Hematopoietic multipotent progenitor cell treated with erythropoietin and hydrocortisone succinate and interleukin-3 and kit ligand, for 17 days (in vitro differentiated cells): ENCODE measurements at regions not wholly inside any gene's neighbourhood (a gene's known extent, or its start where the extent isn't known, plus 50 kb on each side); places are given as distances from the start of the nearest gene placed in this dataset.

Source experiments
- DNase-seq: peaks from one replicate; pipeline ENCODE4 v3.0.0-alpha.2; 2015; ENCODE audit warnings: low spot score

DNA sequence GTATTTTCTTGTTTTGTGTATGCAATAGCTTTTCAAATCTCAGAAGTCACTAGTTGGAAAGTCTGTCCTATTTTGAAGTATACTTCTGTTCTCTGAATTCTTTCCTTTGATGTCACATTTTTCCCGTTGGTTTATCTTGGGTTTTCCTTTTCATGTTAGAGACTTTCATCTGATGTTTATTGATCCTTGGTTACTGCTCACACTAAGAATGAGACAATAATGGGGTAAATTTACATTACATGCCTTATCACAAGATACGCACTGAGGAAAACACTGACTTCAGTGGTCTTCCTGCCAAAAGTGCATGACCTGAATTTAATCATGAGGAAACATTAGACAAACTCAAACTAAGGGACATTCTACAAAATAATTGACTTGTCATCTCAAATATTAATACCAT is 63.5 kb upstream of the C1GALT1 start:
- DNase-seq: no peak

DNA sequence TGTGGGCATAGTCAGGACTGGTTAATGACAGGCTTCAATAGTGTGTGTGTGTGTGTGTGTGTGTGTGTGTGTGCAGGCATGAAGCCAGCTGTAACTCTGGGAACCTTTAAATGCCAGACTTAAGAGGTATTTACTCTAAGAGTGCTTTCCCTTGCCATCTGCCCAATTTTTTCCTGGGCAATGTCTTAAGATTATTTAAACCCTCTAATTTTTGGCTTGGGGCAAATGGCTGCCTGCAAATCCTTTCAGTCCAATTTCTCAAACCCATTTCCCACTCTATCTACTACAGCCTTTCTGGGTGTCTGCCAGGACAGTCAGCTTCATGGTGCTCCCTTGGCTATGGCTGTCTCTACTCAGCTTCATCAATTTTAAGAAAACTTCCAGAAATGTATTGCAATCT is 62.6 kb upstream of the C1GALT1 start:
- no peak for DNase-seq

DNA sequence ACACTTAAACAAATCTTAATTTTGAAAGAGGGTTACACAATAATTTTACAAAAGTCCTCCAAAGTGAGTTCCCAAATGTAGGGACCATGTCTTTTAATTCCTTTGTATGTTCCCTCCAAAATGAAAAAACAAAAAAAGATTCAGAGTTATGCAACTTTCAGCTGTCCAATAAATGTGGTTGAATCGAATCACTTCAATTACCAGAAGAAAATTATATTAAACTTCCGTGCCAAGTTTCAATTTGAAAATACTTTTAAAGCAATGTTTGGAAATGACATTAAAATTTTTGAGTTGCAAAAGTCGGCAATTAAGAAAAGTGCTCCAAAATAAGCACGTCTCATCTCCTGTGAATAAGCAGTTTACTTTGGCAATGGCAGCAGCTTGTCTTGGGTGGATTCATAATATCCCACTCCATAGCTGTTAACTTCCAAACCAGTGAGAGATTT is 60.3 kb upstream of the C1GALT1 start:
- DNase-seq: no peak

DNA sequence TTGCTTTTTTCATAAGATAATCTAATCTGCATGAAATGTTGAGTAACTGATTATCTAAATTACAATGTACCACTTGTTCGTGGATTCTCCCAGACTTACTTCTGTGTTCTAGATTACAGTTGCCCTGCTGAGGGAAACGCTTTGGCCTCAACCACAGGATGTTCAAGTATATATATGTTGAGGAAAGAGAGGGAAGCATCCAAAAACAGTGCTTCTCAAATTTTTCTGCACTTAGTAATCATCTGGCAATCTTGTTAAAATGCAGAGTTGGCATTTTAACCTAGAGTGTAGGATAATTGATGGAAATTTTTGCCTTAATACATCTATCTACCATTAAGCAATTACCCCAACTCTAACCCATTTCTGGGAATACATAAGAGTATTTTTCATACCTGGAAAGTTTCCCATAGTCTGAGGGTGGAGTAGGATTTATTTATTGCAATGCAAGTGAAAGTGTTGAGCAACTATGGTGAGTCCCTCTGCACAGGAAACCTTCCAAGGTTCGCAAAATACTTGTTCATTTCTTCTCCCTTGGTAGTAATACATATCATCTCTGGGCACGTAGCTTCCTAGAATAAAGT is 59.6 kb upstream of the C1GALT1 start:
- no peak for DNase-seq

DNA sequence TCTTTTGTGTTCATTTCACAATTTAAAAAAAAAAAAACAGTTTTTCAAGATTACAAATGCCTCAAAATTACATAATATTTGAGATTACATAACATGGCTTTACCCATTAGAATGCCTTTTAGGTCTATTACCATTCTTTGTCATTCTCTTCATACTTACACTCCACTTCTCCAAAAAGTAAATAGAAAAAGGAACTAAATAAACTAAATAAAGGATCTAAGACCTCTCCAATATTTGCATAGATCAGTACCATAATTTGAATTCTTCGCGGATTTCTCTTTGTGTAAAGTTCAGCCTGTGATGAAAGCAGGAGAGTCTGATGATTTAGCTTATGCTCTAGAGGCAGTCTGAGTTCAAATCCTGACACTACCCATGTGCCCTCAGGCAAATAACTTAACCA is 56.4 kb upstream of the C1GALT1 start:
- DNase-seq: no peak

DNA sequence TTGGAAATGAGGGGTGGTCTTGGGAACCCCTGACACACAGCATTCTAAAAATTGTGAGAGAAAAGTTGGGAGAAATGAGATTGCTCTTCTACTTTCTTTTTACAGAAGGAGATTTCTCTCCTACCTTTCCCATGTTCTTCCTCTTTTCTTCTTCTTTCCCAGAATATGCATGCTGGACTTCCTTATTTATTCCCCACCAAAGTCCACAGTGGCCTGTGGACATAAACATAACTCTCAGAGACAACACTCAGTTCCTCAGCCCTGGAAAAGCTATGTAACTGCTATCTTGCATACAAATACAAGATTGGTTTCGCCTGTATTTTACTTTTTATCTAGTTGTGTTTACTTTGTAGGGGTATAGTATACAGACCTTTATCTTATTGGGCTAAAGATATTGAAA is 54.6 kb upstream of the C1GALT1 start:
- no peak for DNase-seq

DNA sequence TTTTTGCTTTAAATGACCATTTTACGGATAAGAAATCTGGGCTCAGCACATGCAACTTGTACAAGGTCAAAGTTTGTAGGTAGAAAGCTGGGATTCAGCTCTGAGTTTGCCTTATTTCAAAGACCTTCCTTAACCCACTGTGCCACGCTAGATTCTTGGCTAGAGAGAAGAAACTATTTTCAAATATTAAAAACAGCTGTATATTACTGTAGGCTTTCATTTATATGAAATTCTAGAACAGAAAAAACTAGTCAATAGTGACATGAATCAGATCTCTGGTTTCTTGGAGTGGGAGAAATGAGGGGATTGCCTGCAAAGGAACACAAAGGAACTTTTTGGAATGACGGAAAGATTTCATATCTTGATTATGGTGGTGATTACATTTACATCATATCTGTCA is 53.0 kb upstream of the C1GALT1 start:
- no peak for DNase-seq

DNA sequence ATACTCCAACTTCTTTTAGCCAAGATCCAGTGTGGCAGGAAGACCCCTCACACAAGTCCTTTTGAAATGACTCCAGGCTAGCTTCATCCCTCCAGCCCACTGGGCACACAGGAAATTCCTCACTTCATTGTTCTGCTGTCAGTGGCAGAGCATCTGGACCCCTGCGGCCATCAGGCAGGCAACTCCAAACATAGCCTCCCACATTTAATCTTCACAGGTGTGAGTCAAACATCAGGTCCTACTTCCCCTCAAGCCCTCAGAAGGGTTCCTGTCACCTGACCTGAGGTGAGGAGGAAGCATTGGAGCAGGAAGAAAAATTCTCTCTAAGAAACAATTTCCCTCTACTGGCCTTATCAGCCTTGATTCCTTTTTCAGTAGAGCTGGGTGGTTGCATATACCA is 51.1 kb upstream of the C1GALT1 start:
- no peak for DNase-seq
